IMR-90 (cell line): ENCODE measurements at regions not wholly inside any gene's neighbourhood (a gene's known extent, or its start where the extent isn't known, plus 50 kb on each side); places are given as distances from the start of the nearest gene placed in this dataset.

ENCODE experiments used
- ATAC-seq: fragments of 200-7000 bp; cut with Tn5 transposase; 2 replicates; pipeline ENCODE4 v1.9.1; 2020; ENCODE audit warnings: low read depth, mild to moderate bottlenecking, moderate library complexity
- BruUV-seq: library from RNA; stranded (reverse); fragments of 400-500 nt; replicated peaks from 2 replicates; lab custom pipeline; 2021; lab: Mats Ljungman, UMichigan
- CTCF ChIA-PET: fragments of 300-600 bp; formaldehyde crosslinking; extraction: SDS; loops from one replicate; lab custom pipeline; 2021; ENCODE audit warnings: antibody characterized with exemption; lab: Yijun Ruan, JAX
- POLR2A ChIA-PET: fragments of 300-600 bp; sonication (Branson Sonifier 250); formaldehyde crosslinking; loops from one replicate; lab custom pipeline; 2022; ENCODE audit warnings: antibody characterized with exemption; ENCODE audit not compliant: unreplicated experiment; lab: Charles Lee
- DNase-seq: peaks from one replicate; pipeline ENCODE4 v3.0.0; 2013
- H2AFZ ChIP-seq: replicated peaks from 2 replicates; pipeline ENCODE3; 2013; ENCODE audit warnings: low read length, mild to moderate bottlenecking; ENCODE audit not compliant: poor library complexity
- H2AK5ac ChIP-seq: 2 replicates; pipeline ENCODE4 v1.6.1; 2013; ENCODE audit warnings: low read depth, low read length, inconsistent platforms
- H2AK9ac ChIP-seq: replicated peaks from 2 replicates; pipeline ENCODE3; 2013; ENCODE audit warnings: mild to moderate bottlenecking, low read depth, low read length, moderate library complexity; ENCODE audit not compliant: poor library complexity
- H2BK120ac ChIP-seq: 2 replicates; pipeline ENCODE4 v1.6.1; 2013; ENCODE audit warnings: low read depth, low read length, inconsistent platforms
- H2BK15ac ChIP-seq: 3 replicates; pipeline ENCODE4 v1.6.1; 2013; ENCODE audit warnings: low read depth, low read length, inconsistent platforms
- H2BK20ac ChIP-seq: 2 replicates; pipeline ENCODE4 v1.6.1; 2013; ENCODE audit warnings: low read depth, mild to moderate bottlenecking, inconsistent platforms, low read length, moderate library complexity
- H2BK5ac ChIP-seq: 2 replicates; pipeline ENCODE4 v1.6.1; 2013; ENCODE audit warnings: mild to moderate bottlenecking, low read depth, low read length, inconsistent platforms; ENCODE audit not compliant: poor library complexity, severe bottlenecking
- H3K14ac ChIP-seq: replicated peaks from 2 replicates; pipeline ENCODE4 v1.6.1; 2013; ENCODE audit warnings: low read depth, low read length, inconsistent platforms
- H3K18ac ChIP-seq: 2 replicates; pipeline ENCODE4 v1.6.1; 2013; ENCODE audit warnings: low read depth, low read length, control low read depth
- H3K23ac ChIP-seq: 2 replicates; pipeline ENCODE4 v1.6.1; 2013; ENCODE audit warnings: low read depth, low read length, inconsistent platforms
- H3K27ac ChIP-seq: 2 replicates; pipeline ENCODE4 v1.5.1; 2013; ENCODE audit warnings: mild to moderate bottlenecking, control low read depth, low read length; ENCODE audit not compliant: insufficient read depth
- H3K27me3 ChIP-seq: 2 replicates; pipeline ENCODE4 v1.6.1; 2013; ENCODE audit warnings: low read length; ENCODE audit not compliant: control insufficient read depth, insufficient read depth
- H3K36me3 ChIP-seq: 2 replicates; pipeline ENCODE4 v1.6.1; 2013; ENCODE audit warnings: low read length, mixed read lengths; ENCODE audit not compliant: control insufficient read depth, insufficient read depth
- H3K4ac ChIP-seq: 2 replicates; pipeline ENCODE4 v1.6.1; 2013; ENCODE audit warnings: low read depth, low read length, inconsistent platforms
- H3K4me1 ChIP-seq: 2 replicates; pipeline ENCODE4 v1.6.1; 2013; ENCODE audit warnings: low read length, mixed read lengths; ENCODE audit not compliant: control insufficient read depth, insufficient read depth
- H3K4me2 ChIP-seq: 2 replicates; pipeline ENCODE4 v1.6.1; 2013; ENCODE audit warnings: low read depth, mild to moderate bottlenecking, control low read depth, low read length, moderate library complexity
- H3K4me3 ChIP-seq: 2 replicates; pipeline ENCODE4 v1.5.1; 2013; ENCODE audit warnings: low read depth, mild to moderate bottlenecking, control low read depth, low read length, moderate library complexity; ENCODE audit not compliant: insufficient read depth
- H3K56ac ChIP-seq: 2 replicates; pipeline ENCODE4 v1.6.1; 2013; ENCODE audit warnings: low read length, inconsistent platforms; ENCODE audit not compliant: insufficient read depth; ENCODE audit errors: extremely low read depth
- H3K79me1 ChIP-seq, 2 experiments: 2 replicates each; pipeline ENCODE4 v1.6.1; 2013; ENCODE audit warnings: low read length in 2 of 2, inconsistent platforms in 1 of 2, low read depth in 1 of 2
- H3K9ac ChIP-seq: 2 replicates; pipeline ENCODE4 v1.6.1; 2013; ENCODE audit warnings: low read depth, low read length, control low read depth
- H3K9me1 ChIP-seq: 2 replicates; pipeline ENCODE4 v1.6.1; 2013; ENCODE audit warnings: low read length, inconsistent platforms; ENCODE audit not compliant: insufficient read depth
- H3K9me3 ChIP-seq: 2 replicates; pipeline ENCODE4 v1.6.1; 2013; ENCODE audit warnings: low read length; ENCODE audit not compliant: control insufficient read depth, insufficient read depth
- H4K20me1 ChIP-seq: 2 replicates; pipeline ENCODE4 v1.6.1; 2013; ENCODE audit warnings: low read length, inconsistent platforms; ENCODE audit not compliant: insufficient read depth
- H4K5ac ChIP-seq: 2 replicates; pipeline ENCODE4 v1.6.1; 2013; ENCODE audit warnings: mild to moderate bottlenecking, low read depth, low read length, control low read depth
- H4K8ac ChIP-seq, 2 experiments: 2 replicates each; pipeline ENCODE4 v1.6.1; 2013; ENCODE audit warnings: low read depth in 2 of 2, low read length in 2 of 2, control low read depth in 1 of 2, inconsistent platforms in 1 of 2
- H4K91ac ChIP-seq: 2 replicates; pipeline ENCODE4 v1.6.1; 2013; ENCODE audit warnings: low read depth, low read length, inconsistent platforms; ENCODE audit not compliant: insufficient read depth
- BHLHE40 ChIP-seq: fragments of 150-350 bp; IDR thresholded peaks from 2 replicates; pipeline ENCODE4 v1.6.1; 2016; ENCODE audit warnings: mild to moderate bottlenecking, low read depth, low read length
- CEBPB ChIP-seq: IDR thresholded peaks from 2 replicates; pipeline ENCODE4 v1.6.1; 2012; ENCODE audit warnings: low read depth, low read length, improper control_type of control experiment
- CHD1 ChIP-seq: IDR thresholded peaks from 2 replicates; pipeline ENCODE4 v1.6.1; 2012; ENCODE audit warnings: low read depth, low read length, improper control_type of control experiment
- FOS ChIP-seq: fragments of 150-350 bp; IDR thresholded peaks from 2 replicates; pipeline ENCODE4 v1.6.1; 2016; ENCODE audit warnings: low read depth, low read length
- MAFK ChIP-seq: IDR thresholded peaks from 2 replicates; pipeline ENCODE4 v1.6.1; 2012; ENCODE audit warnings: low read depth, low read length, improper control_type of control experiment
- MAZ ChIP-seq: IDR thresholded peaks from 2 replicates; pipeline ENCODE4 v1.6.1; 2012; ENCODE audit warnings: low read depth, mild to moderate bottlenecking, low read length, improper control_type of control experiment, moderate library complexity, borderline replicate concordance
- MXI1 ChIP-seq: IDR thresholded peaks from 2 replicates; pipeline ENCODE4 v1.6.1; 2012; ENCODE audit warnings: low read depth, mild to moderate bottlenecking, low read length, moderate library complexity, borderline replicate concordance
- NFE2L2 ChIP-seq: fragments of 150-350 bp; IDR thresholded peaks from 2 replicates; pipeline ENCODE4 v1.6.1; 2016; ENCODE audit warnings: low read depth, mild to moderate bottlenecking, low read length
- POLR2A ChIP-seq: IDR thresholded peaks from 2 replicates; pipeline ENCODE4 v1.6.1; 2012; ENCODE audit warnings: mild to moderate bottlenecking, low read depth, low read length
- RAD21 ChIP-seq: IDR thresholded peaks from 2 replicates; pipeline ENCODE4 v1.6.1; 2012; ENCODE audit warnings: low read length, improper control_type of control experiment
- RCOR1 ChIP-seq: IDR thresholded peaks from 2 replicates; pipeline ENCODE4 v1.6.1; 2012; ENCODE audit warnings: mild to moderate bottlenecking, low read length, improper control_type of control experiment; ENCODE audit not compliant: insufficient replicate concordance
- RFX5 ChIP-seq: IDR thresholded peaks from 2 replicates; pipeline ENCODE4 v1.8.0; 2012; ENCODE audit warnings: low read depth, mild to moderate bottlenecking, low read length, moderate library complexity
- SMC3 ChIP-seq: fragments of 150-350 bp; IDR thresholded peaks from 2 replicates; pipeline ENCODE4 v1.6.1; 2016; ENCODE audit warnings: low read depth, mild to moderate bottlenecking, antibody characterized with exemption, low read length, moderate library complexity
- dilution Hi-C: fragments of 300-500 bp; cut with HindIII; formaldehyde crosslinking; loops from one replicate; pipeline ENCODE4 v1.14.3; 2018; ENCODE audit warnings: low sequenced_read_pairs; ENCODE audit not compliant: unreplicated experiment
- in situ Hi-C: fragments of 300-500 bp; cut with MboI; formaldehyde crosslinking; loops from 3 replicates; pipeline ENCODE4 v1.14.3; 2019; ENCODE audit warnings: low sequenced_read_pairs, inconsistent platforms, mixed read lengths
- intact Hi-C: fragments of 100-400 bp; cut with micrococcal nuclease; formaldehyde crosslinking; loops from 2 replicates; pipeline ENCODE4 v1.10.0; 2022
- TF ChIP-seq, protein P1 (sequence below): conservative IDR thresholded peaks from 2 replicates; pipeline ENCODE4 v1.5.1; 2012; ENCODE audit warnings: mild to moderate bottlenecking, low read depth, low read length, improper control_type of control experiment
- TF ChIP-seq, protein P2 (sequence below): fragments of 150-350 bp; IDR thresholded peaks from 2 replicates; pipeline ENCODE4 v1.6.1; 2016; ENCODE audit warnings: low read depth, mild to moderate bottlenecking, low read length, moderate library complexity, borderline replicate concordance

DNA sequence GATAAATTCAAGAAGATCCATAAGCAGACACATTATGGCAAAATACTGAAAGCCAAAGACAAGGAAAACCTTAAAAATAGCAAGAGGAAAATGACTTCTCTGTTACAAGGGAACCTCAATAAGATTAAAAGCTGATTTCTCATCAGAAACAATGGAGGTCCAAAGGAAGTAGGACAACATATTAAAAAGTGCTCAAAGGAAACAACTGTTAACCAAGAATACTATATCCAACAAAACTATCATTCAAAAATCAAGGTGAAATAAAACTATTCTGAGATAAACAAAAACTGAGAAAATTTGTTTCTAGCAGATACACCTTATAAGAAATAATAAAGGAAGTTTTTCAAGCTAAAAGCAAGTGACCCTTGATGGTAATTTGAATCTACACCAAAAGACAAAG is 314.7 kb upstream of the ROPN1 start:
- Histone ChIP-seq H3K9me1 (no peaks in the 10 kb centered on the region), H3K79me1 (no peaks in the 10 kb centered on the region), H3K56ac (no peak overlapping the region), H3K27me3 (no peaks in the 10 kb centered on the region), H3K4me2 (no peak overlapping the region), H3K9ac (no peak overlapping the region), H3K23ac (no peak overlapping the region), H3K14ac (no peak overlapping the region), H3K4ac (no peak overlapping the region), H3K27ac (no peak overlapping the region), H3K18ac (no peak overlapping the region), H2AFZ (no peak overlapping the region), H4K5ac (no peak overlapping the region), H4K8ac (no peak overlapping the region), H2AK5ac (no peak overlapping the region), H3K4me1 (no peaks in the 10 kb centered on the region), H2BK120ac (no peak overlapping the region), H2AK9ac (no peak overlapping the region), H2BK20ac (no peak overlapping the region), H2BK15ac (no peak overlapping the region), H3K4me3 (no peak overlapping the region), H3K9me3 (peaks cover 2% of the 10 kb centered on the region; the same call in 1 of the 2 replicates), H4K91ac (no peak overlapping the region), H2BK5ac (no peak overlapping the region), H3K36me3 (no peaks in the 10 kb centered on the region), H4K20me1 (no peaks in the 10 kb centered on the region)
- ATAC-seq (no peak), DNase-seq (no peak)
- BruUV-seq = no TSS peak
- intact Hi-C loops (no loop called here), dilution Hi-C loops (no loop called here), in situ Hi-C loops (no loop called here)
- TF ChIP-seq FOS (no peak), CHD1 (no peak), SMC3 (no peak), BHLHE40 (no peak), RCOR1 (no peak), RAD21 (no peak), CEBPB (no peak), MAFK (no peak), RFX5 (no peak), NFE2L2 (no peak), MXI1 (no peak), MAZ (no peak), POLR2A (no peak)
- TF ChIP-seq, protein P1, sequence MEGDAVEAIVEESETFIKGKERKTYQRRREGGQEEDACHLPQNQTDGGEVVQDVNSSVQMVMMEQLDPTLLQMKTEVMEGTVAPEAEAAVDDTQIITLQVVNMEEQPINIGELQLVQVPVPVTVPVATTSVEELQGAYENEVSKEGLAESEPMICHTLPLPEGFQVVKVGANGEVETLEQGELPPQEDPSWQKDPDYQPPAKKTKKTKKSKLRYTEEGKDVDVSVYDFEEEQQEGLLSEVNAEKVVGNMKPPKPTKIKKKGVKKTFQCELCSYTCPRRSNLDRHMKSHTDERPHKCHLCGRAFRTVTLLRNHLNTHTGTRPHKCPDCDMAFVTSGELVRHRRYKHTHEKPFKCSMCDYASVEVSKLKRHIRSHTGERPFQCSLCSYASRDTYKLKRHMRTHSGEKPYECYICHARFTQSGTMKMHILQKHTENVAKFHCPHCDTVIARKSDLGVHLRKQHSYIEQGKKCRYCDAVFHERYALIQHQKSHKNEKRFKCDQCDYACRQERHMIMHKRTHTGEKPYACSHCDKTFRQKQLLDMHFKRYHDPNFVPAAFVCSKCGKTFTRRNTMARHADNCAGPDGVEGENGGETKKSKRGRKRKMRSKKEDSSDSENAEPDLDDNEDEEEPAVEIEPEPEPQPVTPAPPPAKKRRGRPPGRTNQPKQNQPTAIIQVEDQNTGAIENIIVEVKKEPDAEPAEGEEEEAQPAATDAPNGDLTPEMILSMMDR = no peak
- TF ChIP-seq, protein P2, sequence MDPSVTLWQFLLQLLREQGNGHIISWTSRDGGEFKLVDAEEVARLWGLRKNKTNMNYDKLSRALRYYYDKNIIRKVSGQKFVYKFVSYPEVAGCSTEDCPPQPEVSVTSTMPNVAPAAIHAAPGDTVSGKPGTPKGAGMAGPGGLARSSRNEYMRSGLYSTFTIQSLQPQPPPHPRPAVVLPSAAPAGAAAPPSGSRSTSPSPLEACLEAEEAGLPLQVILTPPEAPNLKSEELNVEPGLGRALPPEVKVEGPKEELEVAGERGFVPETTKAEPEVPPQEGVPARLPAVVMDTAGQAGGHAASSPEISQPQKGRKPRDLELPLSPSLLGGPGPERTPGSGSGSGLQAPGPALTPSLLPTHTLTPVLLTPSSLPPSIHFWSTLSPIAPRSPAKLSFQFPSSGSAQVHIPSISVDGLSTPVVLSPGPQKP = no peak
- POLR2A ChIA-PET = no interaction called here
- CTCF ChIA-PET = no interaction called here
